NCI-H2227 (cell line): ENCODE measurements at regions not wholly inside any gene's neighbourhood (a gene's known extent, or its start where the extent isn't known, plus 50 kb on each side); places are given as distances from the start of the nearest gene placed in this dataset.

Experiments used
- DNase-seq: peaks from one replicate; lab custom pipeline; 2025; ENCODE audit not compliant: unreplicated experiment; lab: John Stamatoyannopoulos, UW

GRCh38 chr11:109857637-109858036, 235.6 kb upstream of the ZC3H12C start:
- no peak for DNase-seq

- DNase-seq = no peak
Measured at GRCh38 chr11:109858152-109858551, 235.0 kb upstream of the ZC3H12C start.

GRCh38 chr11:109859045-109859724, 234.0 kb upstream of the ZC3H12C start:
- no peak for DNase-seq

- DNase-seq = no peak
Measured at GRCh38 chr11:109862835-109863234, 230.4 kb upstream of the ZC3H12C start.

- DNase-seq = no peak
Measured at GRCh38 chr11:109864151-109864661, 229.0 kb upstream of the ZC3H12C start.

- DNase-seq = no peak
Measured at GRCh38 chr11:109864834-109865547, 228.2 kb upstream of the ZC3H12C start.

- DNase-seq = no peak
Measured at GRCh38 chr11:109865548-109866186, 227.5 kb upstream of the ZC3H12C start.

GRCh38 chr11:109867784-109868183, 225.4 kb upstream of the ZC3H12C start:
- DNase-seq = no peak

- no peak for DNase-seq
Measured at GRCh38 chr11:109869536-109869935, 223.7 kb upstream of the ZC3H12C start.

- DNase-seq = no peak
Measured at GRCh38 chr11:109870297-109870696, 222.9 kb upstream of the ZC3H12C start.

GRCh38 chr11:109877043-109877442, 216.1 kb upstream of the ZC3H12C start:
- DNase-seq = no peak

GRCh38 chr11:109884501-109884900, 208.7 kb upstream of the ZC3H12C start:
- no peak for DNase-seq

- no peak for DNase-seq
Measured at GRCh38 chr11:109885006-109885405, 208.2 kb upstream of the ZC3H12C start.

- DNase-seq = no peak
Measured at GRCh38 chr11:109892321-109892794, 200.8 kb upstream of the ZC3H12C start.

GRCh38 chr11:109894242-109894641, 198.9 kb upstream of the ZC3H12C start:
- no peak for DNase-seq

GRCh38 chr11:109898592-109898991, 194.6 kb upstream of the ZC3H12C start:
- DNase-seq = no peak

- no peak for DNase-seq
Measured at GRCh38 chr11:109902764-109903433, 190.3 kb upstream of the ZC3H12C start.

- no peak for DNase-seq
Measured at GRCh38 chr11:109911488-109911887, 181.7 kb upstream of the ZC3H12C start.

GRCh38 chr11:109914038-109914437, 179.2 kb upstream of the ZC3H12C start:
- no peak for DNase-seq

- no peak for DNase-seq
Measured at GRCh38 chr11:109914809-109915653, 178.2 kb upstream of the ZC3H12C start.
